GM19043 (cell line): ENCODE measurements at regions not wholly inside any gene's neighbourhood (a gene's known extent, or its start where the extent isn't known, plus 50 kb on each side); places are given as distances from the start of the nearest gene placed in this dataset.

Source experiments
- ATAC-seq: cut with Tn5 transposase; IDR thresholded peaks from one replicate; pipeline ENCODE4 v1.9.1; 2021; ENCODE audit warnings: low read depth; ENCODE audit not compliant: unreplicated experiment

- ATAC-seq: no peak
Observed at GRCh38 chr1:101652484-101652883, 344.2 kb downstream of the OLFM3 start.

GRCh38 chr1:101653482-101653946, 343.2 kb downstream of the OLFM3 start:
- ATAC-seq: no peak

GRCh38 chr1:101664726-101665125, 332.0 kb downstream of the OLFM3 start:
- ATAC-seq: no peak

GRCh38 chr1:101667761-101668160, 329.0 kb downstream of the OLFM3 start:
- ATAC-seq: no peak

GRCh38 chr1:101683136-101683535, 313.6 kb downstream of the OLFM3 start:
- no peak for ATAC-seq

GRCh38 chr1:101683561-101683960, 313.2 kb downstream of the OLFM3 start:
- ATAC-seq: no peak

- ATAC-seq: no peak
Observed at GRCh38 chr1:101697072-101697471, 299.7 kb downstream of the OLFM3 start.

- ATAC-seq: no peak
Observed at GRCh38 chr1:101698681-101699080, 298.0 kb downstream of the OLFM3 start.

GRCh38 chr1:101704895-101705294, 291.8 kb downstream of the OLFM3 start:
- no peak for ATAC-seq

- no peak for ATAC-seq
Observed at GRCh38 chr1:101706366-101706765, 290.4 kb downstream of the OLFM3 start.

- no peak for ATAC-seq
Observed at GRCh38 chr1:101709721-101710120, 287.0 kb downstream of the OLFM3 start.

- ATAC-seq: no peak
Observed at GRCh38 chr1:101713760-101714159, 283.0 kb downstream of the OLFM3 start.

- ATAC-seq: no peak
Observed at GRCh38 chr1:101723415-101723814, 273.3 kb downstream of the OLFM3 start.

GRCh38 chr1:101728029-101728428, 268.7 kb downstream of the OLFM3 start:
- ATAC-seq: peak; percentile 51

GRCh38 chr1:101730559-101730958, 266.2 kb downstream of the OLFM3 start:
- no peak for ATAC-seq

- ATAC-seq: peak; percentile 73
Observed at GRCh38 chr1:101732261-101732660, 264.5 kb downstream of the OLFM3 start.

- ATAC-seq: no peak
Observed at GRCh38 chr1:101733340-101733739, 263.4 kb downstream of the OLFM3 start.

- no peak for ATAC-seq
Observed at GRCh38 chr1:101738475-101738874, 258.3 kb downstream of the OLFM3 start.

- no peak for ATAC-seq
Observed at GRCh38 chr1:101739146-101739545, 257.6 kb downstream of the OLFM3 start.

- ATAC-seq: no peak
Observed at GRCh38 chr1:101739826-101740330, 256.8 kb downstream of the OLFM3 start.

GRCh38 chr1:101741910-101742309, 254.8 kb downstream of the OLFM3 start:
- no peak for ATAC-seq

- ATAC-seq: no peak
Observed at GRCh38 chr1:101742509-101742908, 254.2 kb downstream of the OLFM3 start.
